HEK293T (cell line): ENCODE measurements at regions not wholly inside any gene's neighbourhood (a gene's known extent, or its start where the extent isn't known, plus 50 kb on each side); places are given as distances from the start of the nearest gene placed in this dataset.

Experiments
- BHLHE40 ChIP-seq: fragments of 450-650 bp; IDR thresholded peaks from 2 replicates; pipeline ENCODE4 v1.6.1; 2016; ENCODE audit warnings: mild to moderate bottlenecking, moderate library complexity, borderline replicate concordance
- CTBP1 ChIP-seq: fragments of 450-650 bp; IDR thresholded peaks from 2 replicates; pipeline ENCODE4 v1.6.1; 2016; ENCODE audit warnings: borderline replicate concordance
- ELF4 ChIP-seq: fragments of 450-650 bp; IDR thresholded peaks from 2 replicates; pipeline ENCODE4 v1.6.1; 2017; ENCODE audit warnings: antibody characterized with exemption
- FOXA1 ChIP-seq: fragments of 450-650 bp; IDR thresholded peaks from 2 replicates; pipeline ENCODE4 v1.6.1; 2016; ENCODE audit warnings: mild to moderate bottlenecking
- FOXK2 ChIP-seq: fragments of 450-650 bp; IDR thresholded peaks from 2 replicates; pipeline ENCODE4 v1.6.1; 2016; ENCODE audit warnings: mild to moderate bottlenecking
- FOXM1 ChIP-seq: fragments of 450-650 bp; IDR thresholded peaks from 2 replicates; pipeline ENCODE4 v1.6.1; 2017; ENCODE audit warnings: mild to moderate bottlenecking, borderline replicate concordance
- HDGF ChIP-seq: fragments of 450-650 bp; IDR thresholded peaks from 2 replicates; pipeline ENCODE4 v1.6.1; 2017; ENCODE audit warnings: antibody characterized with exemption, borderline replicate concordance
- L3MBTL2 ChIP-seq: fragments of 450-650 bp; conservative IDR thresholded peaks from 2 replicates; pipeline ENCODE4 v1.6.1; 2016; ENCODE audit warnings: mild to moderate bottlenecking
- LEF1 ChIP-seq: fragments of 450-650 bp; IDR thresholded peaks from 2 replicates; pipeline ENCODE4 v1.6.1; 2017; ENCODE audit warnings: mild to moderate bottlenecking, borderline replicate concordance

DNA sequence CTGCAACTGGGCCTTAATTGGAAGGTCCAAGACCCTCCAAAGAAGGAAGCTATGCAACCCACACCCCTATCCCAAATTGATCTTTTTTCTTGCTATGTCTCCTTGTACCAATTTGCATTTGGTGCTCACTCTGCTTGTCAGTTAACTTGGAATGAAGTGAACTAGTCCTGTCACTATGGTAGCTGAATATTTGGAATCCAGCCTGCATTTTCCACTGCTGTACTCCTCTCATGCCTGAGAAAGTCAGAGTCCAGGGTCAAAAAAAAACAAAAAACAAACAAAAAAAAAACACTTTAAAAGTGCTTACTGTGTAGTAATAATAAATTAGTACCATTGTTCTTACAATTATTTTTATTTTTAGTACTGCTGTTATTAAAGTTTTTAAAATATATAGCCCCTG lies 462.8 kb upstream of the SLC8A1 start:
- no peak for TF ChIP-seq FOXM1
- no peak for TF ChIP-seq FOXA1
- TF ChIP-seq L3MBTL2, result no peak
- TF ChIP-seq ELF4, result no peak
- no peak for TF ChIP-seq LEF1
- no peak for TF ChIP-seq HDGF
- no peak for TF ChIP-seq BHLHE40
- no peak for TF ChIP-seq CTBP1
- no peak for TF ChIP-seq FOXK2
